ENCODE measurements at regions not wholly inside any gene's neighbourhood (a gene's known extent, or its start where the extent isn't known, plus 50 kb on each side); places are given as distances from the start of the nearest gene placed in this dataset.
A peak's percentile ranks its signal among the peaks of the same experiment; 100 is the strongest.

DNA sequence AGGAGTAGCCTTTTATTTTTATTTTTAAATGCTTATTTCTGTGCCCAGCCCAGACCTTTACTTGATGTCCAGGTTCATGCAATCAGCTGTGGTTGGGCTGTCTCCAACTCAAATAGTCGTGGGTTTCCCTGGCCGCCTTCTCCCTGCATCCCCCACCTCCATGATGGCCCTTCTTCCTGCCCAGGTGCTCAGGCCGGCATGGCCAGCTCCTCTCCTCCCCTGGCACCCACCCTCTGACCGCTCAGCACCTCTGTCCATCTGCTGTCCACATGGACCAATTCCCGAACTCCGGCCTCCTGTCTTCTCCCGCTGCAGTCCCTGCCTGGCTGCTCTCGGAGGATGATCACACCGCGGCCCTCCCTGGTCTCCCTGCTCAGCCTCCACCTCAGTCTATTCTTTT, 81.2 kb upstream of the SULF2 start:
- intact Hi-C loops (cut with micrococcal nuclease): no loop called here
- ChIA-PET CTCF (ENCODE audit: partially characterized antibody) (no interaction called here), POLR2A (ENCODE audit: partially characterized antibody) (no interaction called here)
- Mint-ChIP-seq H3K4me1 (no peaks in the 10 kb centered on the region), H3K36me3 (no peaks in the 10 kb centered on the region), H3K4me3 (no peak overlapping the region), H3K9me3 (peaks cover 0 to 6% (median 0%) of the 10 kb centered on the region in 8 donors), H3K27me3 (peaks cover 5 to 9% of the 10 kb centered on the region in 2 donors), H3K27ac (no peak overlapping the region)
- H3K4me3 ChIP-seq (ENCODE audit: low read length in 2 of 2): no peak overlapping the region
- no peaks in the 10 kb centered on the region for H3K4me1 ChIP-seq (ENCODE audit: insufficient read depth, low read length)
- H3K36me3 ChIP-seq (ENCODE audit: insufficient read depth, low read length): no peaks in the 10 kb centered on the region
- no peaks in the 10 kb centered on the region for H3K9me3 ChIP-seq (ENCODE audit: control insufficient read depth in 1 of 2, low read length in 2 of 2)
- no peak overlapping the region for H3K27ac ChIP-seq (ENCODE audit: low read depth, low read length)
- no peak for DNase-seq
- no peaks in the 10 kb centered on the region for H3K27me3 ChIP-seq (ENCODE audit: insufficient read depth, low read length)

DNA sequence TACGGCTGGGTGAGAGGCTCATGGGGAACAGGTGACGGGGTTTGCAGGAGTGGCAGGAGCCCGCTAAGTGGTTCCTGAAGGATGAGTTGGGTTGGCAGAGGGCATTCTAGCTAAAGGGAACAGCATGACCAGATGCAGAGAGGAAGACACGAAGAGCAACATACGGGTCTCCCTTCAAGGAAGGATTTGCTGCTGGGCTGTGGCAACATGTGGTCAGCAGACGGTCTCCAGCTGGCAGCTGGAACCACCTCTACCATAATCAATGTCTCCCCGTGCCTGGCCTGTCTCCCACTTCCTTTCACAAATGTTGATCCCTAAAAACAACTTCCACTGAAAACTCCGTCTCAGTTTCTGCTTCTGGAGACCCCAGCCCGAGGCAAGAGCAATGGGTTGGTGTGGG, 80.6 kb upstream of the SULF2 start:
- H3K4me3 Mint-ChIP-seq: no peak overlapping the region
- H3K9me3 ChIP-seq (ENCODE audit: control insufficient read depth in 1 of 2, low read length in 2 of 2): no peaks in the 10 kb centered on the region
- ChIA-PET CTCF (ENCODE audit: partially characterized antibody) (no interaction called here), POLR2A (ENCODE audit: partially characterized antibody) (no interaction called here)
- H3K9me3 Mint-ChIP-seq: peaks cover 0 to 6% (median 0%) of the 10 kb centered on the region in 8 donors
- H3K27me3 ChIP-seq (ENCODE audit: insufficient read depth, low read length): no peaks in the 10 kb centered on the region
- no peaks in the 10 kb centered on the region for H3K36me3 Mint-ChIP-seq
- no peaks in the 10 kb centered on the region for H3K4me1 ChIP-seq (ENCODE audit: insufficient read depth, low read length)
- peak overlapping the region in 1 of 7 donors; percentile 52 for H3K27ac Mint-ChIP-seq
- peaks cover 5 to 9% of the 10 kb centered on the region in 2 donors for H3K27me3 Mint-ChIP-seq
- H3K27ac ChIP-seq (ENCODE audit: low read depth, low read length): no peak overlapping the region
- no peak overlapping the region for H3K4me3 ChIP-seq (ENCODE audit: low read length in 2 of 2)
- H3K4me1 Mint-ChIP-seq: no peaks in the 10 kb centered on the region
- intact Hi-C loops (cut with micrococcal nuclease): no loop called here
- H3K36me3 ChIP-seq (ENCODE audit: insufficient read depth, low read length): no peaks in the 10 kb centered on the region
- no peak for DNase-seq

DNA sequence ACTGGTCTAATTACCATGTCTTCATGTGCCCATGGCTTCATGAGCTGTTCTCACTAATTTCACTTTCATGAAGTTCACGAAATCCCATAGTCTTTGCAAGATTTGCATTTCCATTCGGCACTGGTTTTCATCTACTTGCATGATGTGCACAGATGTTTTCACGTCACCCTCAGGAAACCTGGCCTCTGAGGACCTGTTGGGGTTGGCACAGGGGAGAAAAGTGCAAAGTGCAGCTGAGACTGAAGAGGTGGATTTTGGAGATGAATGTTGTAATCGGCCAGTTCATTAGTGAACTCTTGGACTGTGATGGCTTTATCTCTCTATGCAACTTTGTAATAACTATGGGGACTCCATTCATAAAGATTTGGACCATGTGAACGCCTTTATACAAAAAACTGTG, 80.2 kb upstream of the SULF2 start:
- ChIA-PET CTCF (ENCODE audit: partially characterized antibody) (no interaction called here), POLR2A (ENCODE audit: partially characterized antibody) (no interaction called here)
- Mint-ChIP-seq H3K4me3 (no peak overlapping the region), H3K9me3 (peaks cover 0 to 6% (median 0%) of the 10 kb centered on the region in 8 donors), H3K27ac (peak overlapping the region in 1 of 7 donors; percentile 52), H3K4me1 (no peaks in the 10 kb centered on the region), H3K27me3 (peaks cover 4 to 8% of the 10 kb centered on the region in 2 donors), H3K36me3 (no peaks in the 10 kb centered on the region)
- H3K27me3 ChIP-seq (ENCODE audit: insufficient read depth, low read length): no peaks in the 10 kb centered on the region
- H3K4me1 ChIP-seq (ENCODE audit: insufficient read depth, low read length): no peaks in the 10 kb centered on the region
- no peaks in the 10 kb centered on the region for H3K36me3 ChIP-seq (ENCODE audit: insufficient read depth, low read length)
- intact Hi-C loops (cut with micrococcal nuclease): no loop called here
- no peak for DNase-seq
- no peak overlapping the region for H3K27ac ChIP-seq (ENCODE audit: low read depth, low read length)
- no peaks in the 10 kb centered on the region for H3K9me3 ChIP-seq (ENCODE audit: control insufficient read depth in 1 of 2, low read length in 2 of 2)
- no peak overlapping the region for H3K4me3 ChIP-seq (ENCODE audit: low read length in 2 of 2)

DNA sequence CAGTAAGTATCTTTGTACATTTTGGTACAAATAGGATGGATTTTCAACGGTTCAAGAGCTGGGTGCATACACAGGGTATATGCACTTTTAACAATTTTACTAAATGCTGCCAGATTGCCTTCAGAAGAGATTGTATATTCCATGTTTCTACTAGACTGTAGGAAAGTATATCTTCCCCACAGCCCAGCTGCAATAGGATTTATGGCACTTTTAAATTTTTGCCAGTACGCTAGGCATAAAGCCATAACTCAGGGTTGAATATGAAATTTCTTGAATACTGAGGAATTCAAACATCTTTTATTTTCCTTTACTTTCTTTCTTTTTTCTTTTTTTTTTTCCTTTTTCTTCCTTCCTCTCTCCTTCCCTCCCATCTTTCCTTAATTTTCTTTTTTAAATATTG, 78.7 kb upstream of the SULF2 start:
- Histone ChIP-seq H3K9me3 (ENCODE audit: control insufficient read depth in 1 of 2, low read length in 2 of 2) (no peaks in the 10 kb centered on the region), H3K4me1 (ENCODE audit: insufficient read depth, low read length) (no peaks in the 10 kb centered on the region), H3K4me3 (ENCODE audit: low read length in 2 of 2) (no peak overlapping the region), H3K27ac (ENCODE audit: low read depth, low read length) (no peak overlapping the region), H3K36me3 (ENCODE audit: insufficient read depth, low read length) (no peaks in the 10 kb centered on the region), H3K27me3 (ENCODE audit: insufficient read depth, low read length) (no peaks in the 10 kb centered on the region)
- ChIA-PET CTCF (ENCODE audit: partially characterized antibody) (no interaction called here), POLR2A (ENCODE audit: partially characterized antibody) (no interaction called here)
- Mint-ChIP-seq H3K4me1 (no peaks in the 10 kb centered on the region), H3K27ac (no peak overlapping the region), H3K36me3 (no peaks in the 10 kb centered on the region), H3K4me3 (no peak overlapping the region), H3K9me3 (peaks cover 0 to 6% (median 0%) of the 10 kb centered on the region in 8 donors), H3K27me3 (peaks cover 4 to 5% of the 10 kb centered on the region in 2 donors)
- intact Hi-C loops (cut with micrococcal nuclease): no loop called here
- DNase-seq: no peak

DNA sequence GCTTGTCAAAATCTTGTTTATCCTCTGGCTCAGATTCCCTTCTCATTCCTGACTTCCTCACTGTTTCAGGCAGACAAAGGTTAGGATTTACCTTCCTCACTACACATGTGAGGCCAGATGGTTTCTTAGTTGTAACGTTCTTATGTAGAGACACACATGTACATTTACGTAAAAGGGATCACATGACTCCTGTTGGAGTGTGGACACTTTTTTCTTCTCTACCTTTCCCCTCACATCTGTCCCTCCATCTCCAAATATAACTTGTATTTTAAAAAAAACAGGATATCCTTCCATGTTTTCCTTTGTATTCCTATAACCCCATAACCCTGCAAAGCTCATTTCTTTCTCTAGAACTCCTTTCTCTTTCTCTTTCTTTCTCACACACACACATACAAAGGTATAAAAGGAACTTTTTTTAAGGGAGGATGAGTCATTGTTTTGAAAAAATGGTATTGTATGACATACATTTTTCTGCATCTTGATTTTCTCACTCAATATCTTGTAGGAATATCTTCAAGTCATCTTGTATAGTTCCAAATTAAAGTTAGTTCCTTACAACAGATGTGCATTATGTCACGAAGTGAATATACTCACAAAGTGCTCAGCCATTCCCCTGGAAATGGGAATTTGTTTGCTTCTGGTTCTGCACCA, 78.2 kb upstream of the SULF2 start:
- Histone ChIP-seq H3K27me3 (ENCODE audit: insufficient read depth, low read length) (no peaks in the 10 kb centered on the region), H3K4me3 (ENCODE audit: low read length in 2 of 2) (no peak overlapping the region), H3K36me3 (ENCODE audit: insufficient read depth, low read length) (no peaks in the 10 kb centered on the region), H3K27ac (ENCODE audit: low read depth, low read length) (no peak overlapping the region), H3K9me3 (ENCODE audit: control insufficient read depth in 1 of 2, low read length in 2 of 2) (no peaks in the 10 kb centered on the region), H3K4me1 (ENCODE audit: insufficient read depth, low read length) (no peaks in the 10 kb centered on the region)
- intact Hi-C loops (cut with micrococcal nuclease): no loop called here
- Mint-ChIP-seq H3K9me3 (peaks cover 0 to 6% (median 0%) of the 10 kb centered on the region in 8 donors), H3K27me3 (peaks cover 4 to 6% of the 10 kb centered on the region in 2 donors), H3K36me3 (no peaks in the 10 kb centered on the region), H3K4me1 (no peaks in the 10 kb centered on the region), H3K27ac (no peak overlapping the region), H3K4me3 (no peak overlapping the region)
- CTCF ChIA-PET (ENCODE audit: partially characterized antibody): interaction anchor here (1.2 kb wide), 1 partner anchor 15 kb away, joined by 3 read pairs; no protein-coding TSS in a partner anchor
- DNase-seq: no peak
- POLR2A ChIA-PET (ENCODE audit: partially characterized antibody): no interaction called here

DNA sequence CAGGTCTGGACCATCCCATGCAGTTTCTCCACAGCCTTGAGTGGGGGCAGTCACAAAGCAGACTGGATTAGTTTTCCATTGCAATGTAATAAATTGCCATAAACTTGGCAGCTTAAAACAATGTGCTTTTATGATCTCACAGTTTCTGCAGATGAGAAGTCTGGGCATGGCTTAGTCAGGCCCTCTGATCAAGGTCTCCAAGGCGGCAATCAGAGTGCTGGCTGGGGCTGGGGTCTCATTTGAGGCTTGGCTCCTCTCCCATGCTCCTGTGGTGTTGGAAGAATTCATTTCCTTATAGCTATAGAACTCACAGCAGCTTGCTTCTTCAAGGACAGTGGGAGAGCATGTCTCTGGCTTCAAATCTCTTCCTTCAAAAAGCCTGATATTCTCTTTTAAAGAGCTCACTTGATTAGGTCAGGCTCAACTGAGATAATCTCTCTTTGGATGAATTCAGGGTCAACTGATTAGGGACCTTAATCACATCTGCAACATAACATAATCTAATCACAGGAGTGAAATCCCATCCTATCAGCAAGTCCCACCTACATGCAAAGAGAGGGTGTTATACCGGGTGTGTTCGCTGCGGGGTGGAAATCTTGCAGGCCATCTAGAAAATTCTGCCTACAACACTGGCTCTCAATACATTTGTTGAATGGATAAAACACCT, 77.4 kb upstream of the SULF2 start:
- no peaks in the 10 kb centered on the region for H3K9me3 ChIP-seq (ENCODE audit: control insufficient read depth in 1 of 2, low read length in 2 of 2)
- no peak overlapping the region for H3K4me3 ChIP-seq (ENCODE audit: low read length in 2 of 2)
- ChIA-PET CTCF (ENCODE audit: partially characterized antibody) (interaction anchor here (1.2 kb wide), 1 partner anchor 16 kb away, joined by 3 read pairs; no protein-coding TSS in a partner anchor), POLR2A (ENCODE audit: partially characterized antibody) (no interaction called here)
- intact Hi-C loops (cut with micrococcal nuclease): no loop called here
- no peak overlapping the region for H3K4me3 Mint-ChIP-seq
- H3K36me3 Mint-ChIP-seq: no peaks in the 10 kb centered on the region
- H3K27me3 Mint-ChIP-seq: peaks cover 4 to 6% of the 10 kb centered on the region in 2 donors
- H3K4me1 Mint-ChIP-seq: no peaks in the 10 kb centered on the region
- no peak for DNase-seq
- H3K27ac Mint-ChIP-seq: no peak overlapping the region
- no peaks in the 10 kb centered on the region for H3K36me3 ChIP-seq (ENCODE audit: insufficient read depth, low read length)
- no peak overlapping the region for H3K27ac ChIP-seq (ENCODE audit: low read depth, low read length)
- no peaks in the 10 kb centered on the region for H3K27me3 ChIP-seq (ENCODE audit: insufficient read depth, low read length)
- no peaks in the 10 kb centered on the region for H3K4me1 ChIP-seq (ENCODE audit: insufficient read depth, low read length)
- H3K9me3 Mint-ChIP-seq: peaks cover 0 to 6% (median 0%) of the 10 kb centered on the region in 8 donors

DNA sequence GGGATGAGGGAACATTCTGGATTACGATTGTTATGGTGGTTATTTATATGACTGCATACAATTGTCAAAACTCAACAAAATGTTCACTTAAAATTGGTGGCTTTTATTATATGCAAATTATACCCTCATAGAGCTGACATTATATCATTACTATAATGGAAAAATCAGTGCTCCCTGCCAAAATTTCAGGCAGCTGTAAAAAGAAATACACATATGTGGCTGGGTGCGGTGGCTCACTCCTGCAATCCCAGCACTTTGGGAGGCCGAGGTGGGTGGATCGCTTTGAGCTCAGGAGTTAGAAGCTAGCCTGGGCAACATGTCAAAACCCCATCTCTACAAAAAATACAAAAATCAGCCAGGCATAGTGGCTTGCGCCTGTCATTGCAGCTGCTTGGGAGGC, 75.8 kb upstream of the SULF2 start:
- H3K4me3 Mint-ChIP-seq: no peak overlapping the region
- no peaks in the 10 kb centered on the region for H3K4me1 ChIP-seq (ENCODE audit: insufficient read depth, low read length)

More for the DNA sequence above, 75.8 kb upstream of the SULF2 start:
- Histone ChIP-seq H3K36me3 (ENCODE audit: insufficient read depth, low read length) (no peaks in the 10 kb centered on the region), H3K4me3 (ENCODE audit: low read length in 2 of 2) (no peak overlapping the region), H3K9me3 (ENCODE audit: control insufficient read depth in 1 of 2, low read length in 2 of 2) (no peaks in the 10 kb centered on the region), H3K27me3 (ENCODE audit: insufficient read depth, low read length) (no peaks in the 10 kb centered on the region), H3K27ac (ENCODE audit: low read depth, low read length) (no peak overlapping the region)
- DNase-seq: no peak
- Mint-ChIP-seq H3K27ac (no peak overlapping the region), H3K27me3 (peaks cover 4 to 6% of the 10 kb centered on the region in 2 donors), H3K4me1 (no peaks in the 10 kb centered on the region), H3K36me3 (no peaks in the 10 kb centered on the region), H3K9me3 (peaks cover 0 to 6% (median 0%) of the 10 kb centered on the region in 8 donors)
- intact Hi-C loops (cut with micrococcal nuclease): no loop called here
- ChIA-PET CTCF (ENCODE audit: partially characterized antibody) (no interaction called here), POLR2A (ENCODE audit: partially characterized antibody) (no interaction called here)
